Endothelial cell of umbilical vein (primary cell): ENCODE measurements at regions not wholly inside any gene's neighbourhood (a gene's known extent, or its start where the extent isn't known, plus 50 kb on each side); places are given as distances from the start of the nearest gene placed in this dataset.

Experiments
- BruUV-seq: library from RNA; stranded (reverse); fragments of 400-500 nt; replicated peaks from 2 replicates; lab custom pipeline; 2021; lab: Mats Ljungman, UMichigan
- CTCF ChIA-PET: fragments of 300-600, 350-600 bp; sonication (Branson Sonifier 250); formaldehyde crosslinking; loops from one replicate; lab custom pipeline; 2021; ENCODE audit warnings: antibody characterized with exemption, inconsistent platforms; lab: Charles Lee
- POLR2A ChIA-PET: fragments of 300-600, 350-600 bp; sonication (Branson Sonifier 250); formaldehyde crosslinking; loops from one replicate; lab custom pipeline; 2021; ENCODE audit warnings: antibody characterized with exemption, inconsistent platforms; lab: Charles Lee
- DNase-seq: peaks from one replicate; pipeline ENCODE4 v3.0.0-alpha.2; 2011; ENCODE audit warnings: low read depth, low spot score
- FAIRE-seq: peaks from 2 replicates; lab custom pipeline; 2011; peaks lifted over from hg19 to GRCh38; lab: Jason Lieb, UNC
- H2AFZ ChIP-seq: 2 replicates; pipeline ENCODE4 v1.6.0; 2012; ENCODE audit warnings: low read depth, low read length, control low read depth, inconsistent platforms
- H3K27ac ChIP-seq: 2 replicates; pipeline ENCODE4 v1.5.1; 2011; ENCODE audit warnings: low read depth, mild to moderate bottlenecking, control low read depth, low read length, moderate library complexity; ENCODE audit not compliant: insufficient read depth
- H3K27me3 ChIP-seq, 2 experiments: 2 replicates each; pipeline versions ENCODE4 v1.6.0 to v1.6.1; 2011; ENCODE audit warnings: low read length in 2 of 2, mixed read lengths in 1 of 2; ENCODE audit not compliant: control insufficient read depth in 2 of 2, insufficient read depth in 2 of 2
- H3K36me3 ChIP-seq, 2 experiments: 2 replicates in 1 of 2; 3 replicates in 1 of 2; pipeline ENCODE4 v1.5.1; 2011; ENCODE audit warnings: low read length in 2 of 2, mild to moderate bottlenecking in 1 of 2, moderate library complexity in 1 of 2; ENCODE audit not compliant: control insufficient read depth in 2 of 2, insufficient read depth in 2 of 2; ENCODE audit errors: extremely low read depth in 1 of 2
- H3K4me1 ChIP-seq: 3 replicates; pipeline ENCODE4 v1.5.1; 2011; ENCODE audit warnings: mild to moderate bottlenecking, low read length; ENCODE audit not compliant: control insufficient read depth, insufficient read depth; ENCODE audit errors: extremely low read depth
- H3K4me2 ChIP-seq: 2 replicates; pipeline ENCODE4 v1.6.1; 2011; ENCODE audit warnings: low read length, control low read depth, mixed read lengths; ENCODE audit not compliant: insufficient read depth
- H3K4me3 ChIP-seq, 3 experiments: fragments of 200-600 bp in 1 of 3; sonication (generic), shearing (Covaris generic) in 1 of 3; replicated peaks in 1 of 3; 2 replicates each; pipeline ENCODE4 v1.5.1; 2011 to 2016; ENCODE audit warnings: control low read depth in 3 of 3, low read length in 3 of 3, mild to moderate bottlenecking in 2 of 3, inconsistent platforms in 1 of 3, low read depth in 1 of 3, moderate library complexity in 1 of 3; ENCODE audit not compliant: insufficient read depth in 1 of 3
- H3K79me2 ChIP-seq: 2 replicates; pipeline ENCODE4 v1.6.0; 2012; ENCODE audit warnings: low read length, inconsistent platforms; ENCODE audit not compliant: control insufficient read depth, insufficient read depth
- H3K9ac ChIP-seq: replicated peaks from 2 replicates; pipeline ENCODE3; 2011; ENCODE audit warnings: low read length, control low read depth; ENCODE audit not compliant: insufficient read depth; ENCODE audit errors: extremely low read depth
- H3K9me1 ChIP-seq: replicated peaks from 3 replicates; pipeline ENCODE4 v1.6.0; 2011; ENCODE audit warnings: mild to moderate bottlenecking, low read length; ENCODE audit not compliant: control insufficient read depth, insufficient read depth; ENCODE audit errors: extremely low read depth
- H3K9me3 ChIP-seq: replicated peaks from 2 replicates; pipeline ENCODE4 v1.5.1; 2012; ENCODE audit warnings: low read length, inconsistent platforms; ENCODE audit not compliant: control insufficient read depth, insufficient read depth
- H4K20me1 ChIP-seq: replicated peaks from 2 replicates; pipeline ENCODE3; 2011; ENCODE audit warnings: mild to moderate bottlenecking, low read length; ENCODE audit not compliant: control insufficient read depth, insufficient read depth; ENCODE audit errors: extremely low read depth
- EZH2 ChIP-seq: IDR thresholded peaks from 2 replicates; pipeline ENCODE4 v1.6.1; 2012; ENCODE audit warnings: borderline replicate concordance, low read depth, mild to moderate bottlenecking, moderate library complexity, low read length, inconsistent platforms; ENCODE audit not compliant: severe bottlenecking
- FOS ChIP-seq: IDR thresholded peaks from 2 replicates; pipeline ENCODE4 v1.6.1; 2011; ENCODE audit warnings: mild to moderate bottlenecking, low read length, moderate library complexity, borderline replicate concordance; ENCODE audit not compliant: insufficient read depth
- GATA2 ChIP-seq: IDR thresholded peaks from 2 replicates; pipeline ENCODE4 v1.7.0; 2011; ENCODE audit warnings: low read depth, mild to moderate bottlenecking, moderate library complexity, mixed read lengths, low read length; ENCODE audit not compliant: insufficient read length, insufficient read depth
- JUN ChIP-seq: IDR thresholded peaks from 2 replicates; pipeline ENCODE4 v1.6.1; 2011; ENCODE audit warnings: borderline replicate concordance, low read depth; ENCODE audit not compliant: insufficient read length, insufficient read depth
- MYC ChIP-seq: IDR thresholded peaks from one replicate; pipeline ENCODE4 v1.6.1; 2011; ENCODE audit warnings: mild to moderate bottlenecking, low read depth, low read length
- POLR2A ChIP-seq: IDR thresholded peaks from 2 replicates; pipeline ENCODE4 v1.6.1; 2012; ENCODE audit warnings: low read depth, mild to moderate bottlenecking, control low read depth, low read length
- POLR2AphosphoS5 ChIP-seq: IDR thresholded peaks from 2 replicates; pipeline ENCODE4 v1.6.1; 2012; ENCODE audit warnings: low read depth, mild to moderate bottlenecking, control low read depth, low read length, moderate library complexity; ENCODE audit not compliant: insufficient read depth
- dilution Hi-C: fragments of 300-500 bp; cut with MboI; formaldehyde crosslinking; loops from one replicate; pipeline ENCODE4 v1.15.0; 2019; ENCODE audit warnings: low sequenced_read_pairs; ENCODE audit not compliant: extremely low pct_ligation_motif_present
- intact Hi-C: fragments of 100-400 bp; cut with micrococcal nuclease; formaldehyde crosslinking; loops from one replicate; pipeline ENCODE4 v1.10.0; 2022
- TF ChIP-seq, protein P1 (sequence below), 2 donors: IDR thresholded peaks; 1 replicate in 1 of 2; 2 replicates in 1 of 2; pipeline ENCODE4 v1.5.1; 2011; ENCODE audit warnings: low read length in 2 of 2, mild to moderate bottlenecking in 2 of 2, moderate library complexity in 2 of 2, control low read depth in 1 of 2, inconsistent platforms in 1 of 2, low read depth in 1 of 2; ENCODE audit not compliant: insufficient read depth in 1 of 2; ENCODE audit errors: extremely low read depth in 1 of 2
- TF ChIP-seq, protein P2 (sequence below): IDR thresholded peaks from 2 replicates; pipeline ENCODE4 v1.6.1; 2011; ENCODE audit not compliant: insufficient read depth, insufficient read length

DNA sequence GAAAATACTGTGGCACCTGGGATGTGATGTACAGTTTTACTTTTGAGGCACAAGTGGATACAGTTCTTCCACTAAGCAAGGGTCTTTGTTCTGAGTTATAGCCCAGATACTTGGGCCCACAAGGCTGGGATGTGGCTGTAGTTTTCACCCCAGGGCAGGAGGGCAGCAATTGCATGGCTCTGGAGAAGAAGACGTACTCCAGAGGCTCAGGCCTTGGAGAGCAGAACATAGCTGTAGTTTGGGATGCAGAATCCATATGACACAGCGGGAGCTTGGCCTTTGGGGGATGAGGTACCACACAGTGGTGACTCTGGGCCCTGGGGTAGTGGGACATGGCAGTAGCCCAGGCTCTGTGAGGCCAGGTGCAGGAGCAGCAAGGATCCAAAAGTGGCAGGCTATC is 110.8 kb upstream of the FSTL4 start:
- dilution Hi-C loops (no loop called here), intact Hi-C loops (no loop called here)
- Histone ChIP-seq H4K20me1 (no peaks in the 10 kb centered on the region), H3K79me2 (no peaks in the 10 kb centered on the region), H3K9me1 (no peaks in the 10 kb centered on the region), H3K9me3 (no peaks in the 10 kb centered on the region), H3K36me3 (no peaks in the 10 kb centered on the region), H2AFZ (no peak overlapping the region), H3K27ac (no peak overlapping the region), H3K9ac (no peak overlapping the region), H3K4me3 (no peak overlapping the region), H3K4me1 (no peaks in the 10 kb centered on the region), H3K4me2 (no peak overlapping the region), H3K27me3 (peaks cover 4 to 8% of the 10 kb centered on the region in 2 experiments)
- BruUV-seq, result no TSS peak
- no peak for TF ChIP-seq GATA2
- TF ChIP-seq MYC, result no peak
- TF ChIP-seq POLR2AphosphoS5, result no peak
- TF ChIP-seq, protein P1, sequence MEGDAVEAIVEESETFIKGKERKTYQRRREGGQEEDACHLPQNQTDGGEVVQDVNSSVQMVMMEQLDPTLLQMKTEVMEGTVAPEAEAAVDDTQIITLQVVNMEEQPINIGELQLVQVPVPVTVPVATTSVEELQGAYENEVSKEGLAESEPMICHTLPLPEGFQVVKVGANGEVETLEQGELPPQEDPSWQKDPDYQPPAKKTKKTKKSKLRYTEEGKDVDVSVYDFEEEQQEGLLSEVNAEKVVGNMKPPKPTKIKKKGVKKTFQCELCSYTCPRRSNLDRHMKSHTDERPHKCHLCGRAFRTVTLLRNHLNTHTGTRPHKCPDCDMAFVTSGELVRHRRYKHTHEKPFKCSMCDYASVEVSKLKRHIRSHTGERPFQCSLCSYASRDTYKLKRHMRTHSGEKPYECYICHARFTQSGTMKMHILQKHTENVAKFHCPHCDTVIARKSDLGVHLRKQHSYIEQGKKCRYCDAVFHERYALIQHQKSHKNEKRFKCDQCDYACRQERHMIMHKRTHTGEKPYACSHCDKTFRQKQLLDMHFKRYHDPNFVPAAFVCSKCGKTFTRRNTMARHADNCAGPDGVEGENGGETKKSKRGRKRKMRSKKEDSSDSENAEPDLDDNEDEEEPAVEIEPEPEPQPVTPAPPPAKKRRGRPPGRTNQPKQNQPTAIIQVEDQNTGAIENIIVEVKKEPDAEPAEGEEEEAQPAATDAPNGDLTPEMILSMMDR (IDR thresholded peaks at IDR 0.05; ENCODE audit: extremely low read depth in 1 of 2, insufficient read depth in 1 of 2, low read depth in 1 of 2, low read length in 2 of 2), result no peak
- TF ChIP-seq, protein P2, sequence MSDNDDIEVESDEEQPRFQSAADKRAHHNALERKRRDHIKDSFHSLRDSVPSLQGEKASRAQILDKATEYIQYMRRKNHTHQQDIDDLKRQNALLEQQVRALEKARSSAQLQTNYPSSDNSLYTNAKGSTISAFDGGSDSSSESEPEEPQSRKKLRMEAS, result no peak
- TF ChIP-seq FOS, result no peak
- TF ChIP-seq JUN, result no peak
- TF ChIP-seq POLR2A, result no peak
- no peak for TF ChIP-seq EZH2
- FAIRE-seq (no peak), DNase-seq (no peak)
- ChIA-PET CTCF (interaction anchor here (1.1 kb wide), 1 partner anchor 67 kb away, joined by 3 read pairs; no protein-coding TSS in a partner anchor), POLR2A (no interaction called here)
